SK-N-SH (cell line): ENCODE measurements at regions not wholly inside any gene's neighbourhood (a gene's known extent, or its start where the extent isn't known, plus 50 kb on each side); places are given as distances from the start of the nearest gene placed in this dataset.

Experiments
- CTCF ChIA-PET: fragments of 300-600, 350-600 bp; formaldehyde crosslinking; extraction: SDS; loops from one replicate; lab custom pipeline; 2021; lab: Yijun Ruan, JAX
- POLR2A ChIA-PET: fragments of 350-600 bp; sonication (Branson Sonifier 250); formaldehyde crosslinking; extraction: SDS; loops from one replicate; lab custom pipeline; 2020; ENCODE audit warnings: antibody characterized with exemption, inconsistent platforms; lab: Yijun Ruan, JAX
- DNase-seq: peaks from one replicate; pipeline ENCODE4 v3.0.0; 2012
- H2AFZ ChIP-seq: fragments of 200-600 bp; sonication (generic); 2 replicates; pipeline ENCODE4 v1.8.1; 2016; ENCODE audit warnings: antibody characterized with exemption, mild to moderate bottlenecking, low read depth
- H3F3A ChIP-seq: fragments of 200-600 bp; sonication (generic); replicated peaks from 2 replicates; pipeline ENCODE3; 2016; ENCODE audit warnings: antibody characterized with exemption, mild to moderate bottlenecking; ENCODE audit not compliant: insufficient read depth
- H3K27ac ChIP-seq, 2 experiments: fragments of 200-500 bp in 1 of 2; fragments of 200-600 bp in 1 of 2; sonication (Bioruptor generic) in 1 of 2; sonication (generic), shearing (Covaris generic) in 1 of 2; 2 replicates each; pipeline versions ENCODE4 v1.5.1 to v1.6.1; 2014 to 2016; ENCODE audit warnings: low read depth in 2 of 2, inconsistent platforms in 1 of 2, low read length in 1 of 2, mild to moderate bottlenecking in 1 of 2, mixed read lengths in 1 of 2
- H3K27me3 ChIP-seq: fragments of 200-600 bp; sonication (generic), shearing (Covaris generic); 2 replicates; pipeline ENCODE4 v1.6.1; 2016; ENCODE audit warnings: mixed run types; ENCODE audit not compliant: insufficient read depth
- H3K36me3 ChIP-seq, 2 experiments: fragments of 200-500 bp in 1 of 2; fragments of 200-600 bp in 1 of 2; sonication (Bioruptor generic) in 1 of 2; sonication (generic) in 1 of 2; replicated peaks in 1 of 2; 2 replicates each; pipeline versions ENCODE3 to v1.5.1; 2014 to 2016; ENCODE audit warnings: low read length in 1 of 2, mild to moderate bottlenecking in 1 of 2; ENCODE audit not compliant: insufficient read depth in 2 of 2, control insufficient read depth in 1 of 2
- H3K4me1 ChIP-seq, 2 experiments: fragments of 200-500 bp in 1 of 2; fragments of 200-600 bp in 1 of 2; sonication (Bioruptor generic) in 1 of 2; sonication (generic), shearing (Covaris generic) in 1 of 2; 2 replicates each; pipeline versions ENCODE4 v1.5.1 to v1.6.1; 2014 to 2016; ENCODE audit warnings: low read depth in 1 of 2, low read length in 1 of 2, mixed run types in 1 of 2; ENCODE audit not compliant: insufficient read depth in 2 of 2, control insufficient read depth in 1 of 2
- H3K4me2 ChIP-seq: fragments of 200-600 bp; sonication (generic), shearing (Covaris generic); 2 replicates; pipeline ENCODE4 v1.6.1; 2017; ENCODE audit warnings: mixed run types
- H3K4me3 ChIP-seq, 2 experiments: fragments of 200-500 bp in 1 of 2; fragments of 200-600 bp in 1 of 2; sonication (Bioruptor generic) in 1 of 2; sonication (generic), shearing (Covaris generic) in 1 of 2; 2 replicates each; pipeline versions ENCODE4 v1.5.1 to v1.8.1; 2014 to 2016; ENCODE audit warnings: low read depth in 2 of 2, inconsistent platforms in 1 of 2, low read length in 1 of 2, mild to moderate bottlenecking in 1 of 2, mixed read lengths in 1 of 2, moderate library complexity in 1 of 2
- H3K79me2 ChIP-seq: fragments of 200-600 bp; sonication (generic); 2 replicates; pipeline ENCODE4 v1.8.1; 2017; ENCODE audit warnings: mild to moderate bottlenecking; ENCODE audit not compliant: insufficient read depth
- H3K9ac ChIP-seq: fragments of 200-600 bp; sonication (generic); 2 replicates; pipeline ENCODE4 v1.6.1; 2017; ENCODE audit warnings: mixed run types
- H3K9me2 ChIP-seq: fragments of 200-600 bp; sonication (generic); 2 replicates; pipeline ENCODE4 v1.6.1; 2017; ENCODE audit warnings: mixed run types
- H3K9me3 ChIP-seq: fragments of 200-600 bp; sonication (generic); 2 replicates; pipeline ENCODE4 v1.6.1; 2017; ENCODE audit warnings: mixed run types, mild to moderate bottlenecking, moderate library complexity
- H4K20me1 ChIP-seq: fragments of 200-600 bp; sonication (generic); 2 replicates; pipeline ENCODE4 v1.6.1; 2017; ENCODE audit warnings: mild to moderate bottlenecking, mixed run types; ENCODE audit not compliant: insufficient read depth
- ELF1 ChIP-seq: IDR thresholded peaks from 2 replicates; pipeline ENCODE4 v1.4.0; 2012
- FOSL2 ChIP-seq: IDR thresholded peaks from 2 replicates; pipeline ENCODE4 v1.4.0; 2012; ENCODE audit warnings: low read depth, mild to moderate bottlenecking, moderate library complexity, borderline replicate concordance
- FOXJ3 ChIP-seq: sonication (generic); formaldehyde crosslinking; IDR thresholded peaks from 2 replicates; pipeline ENCODE4 v1.5.1; 2020; ENCODE audit warnings: mild to moderate bottlenecking, missing genetic modification reagents
- FOXM1 ChIP-seq: IDR thresholded peaks from 2 replicates; pipeline ENCODE4 v1.4.0; 2012; ENCODE audit warnings: low read depth, mild to moderate bottlenecking
- GABPA ChIP-seq: IDR thresholded peaks from 2 replicates; pipeline ENCODE4 v1.4.0; 2012; ENCODE audit warnings: low read depth, mild to moderate bottlenecking
- GATA2 ChIP-seq: sonication (generic); formaldehyde crosslinking; IDR thresholded peaks from 2 replicates; pipeline ENCODE4 v1.5.0; 2020; ENCODE audit warnings: mild to moderate bottlenecking, missing genetic modification reagents
- MEF2A ChIP-seq: IDR thresholded peaks from 2 replicates; pipeline ENCODE4 v1.4.0; 2012; ENCODE audit warnings: low read depth, borderline replicate concordance
- NFIC ChIP-seq: IDR thresholded peaks from 2 replicates; pipeline ENCODE4 v1.4.0; 2012; ENCODE audit warnings: borderline replicate concordance
- NRF1 ChIP-seq: IDR thresholded peaks from 2 replicates; pipeline ENCODE4 v1.6.1; 2012; ENCODE audit warnings: low read depth, mild to moderate bottlenecking, low read length
- POLR2AphosphoS5 ChIP-seq: IDR thresholded peaks from 2 replicates; pipeline ENCODE4 v1.6.1; 2012; ENCODE audit warnings: low read depth, low read length
- RAD21 ChIP-seq: IDR thresholded peaks from 2 replicates; pipeline ENCODE4 v1.6.1; 2012; ENCODE audit warnings: mild to moderate bottlenecking, low read length
- RFX5 ChIP-seq: IDR thresholded peaks from 2 replicates; pipeline ENCODE4 v1.6.1; 2012; ENCODE audit warnings: mild to moderate bottlenecking, improper control_type of control experiment, low read length
- RXRA ChIP-seq: IDR thresholded peaks from 2 replicates; pipeline ENCODE4 v1.4.0; 2012; ENCODE audit warnings: low read depth, mild to moderate bottlenecking, borderline replicate concordance
- SMC3 ChIP-seq: IDR thresholded peaks from 2 replicates; pipeline ENCODE4 v1.6.1; 2012; ENCODE audit warnings: low read depth, low read length, improper control_type of control experiment
- TAF1 ChIP-seq: IDR thresholded peaks from 2 replicates; pipeline ENCODE4 v1.6.1; 2012; ENCODE audit warnings: low read depth, mild to moderate bottlenecking, low read length, moderate library complexity, borderline replicate concordance
- TCF12 ChIP-seq: IDR thresholded peaks from 2 replicates; pipeline ENCODE4 v1.4.0; 2012
- TEAD4 ChIP-seq: IDR thresholded peaks from 2 replicates; pipeline ENCODE4 v1.4.0; 2012; ENCODE audit warnings: mild to moderate bottlenecking, borderline replicate concordance; ENCODE audit not compliant: insufficient read depth
- WGBS: methylation state at CpG from one replicate; pipeline ENCODE4 v1.1.6; 2017; ENCODE audit warnings: low lambda C conversion rate; 5-methylcytosine and 5-hydroxymethylcytosine counted together
- TF ChIP-seq, protein P1 (sequence below): IDR thresholded peaks from 2 replicates; pipeline ENCODE4; 2012
- TF ChIP-seq, protein P2 (sequence below): fragments of 200-600 bp; sonication (generic); IDR thresholded peaks from 2 replicates; pipeline ENCODE4 v1.6.1; 2017; ENCODE audit warnings: antibody characterized with exemption, mild to moderate bottlenecking, moderate library complexity
- TF ChIP-seq, protein P3 (sequence below): IDR thresholded peaks from 2 replicates; pipeline ENCODE4 v1.6.1; 2012; ENCODE audit warnings: mild to moderate bottlenecking, low read depth, low read length, moderate library complexity
- TF ChIP-seq, protein P4 (sequence below): fragments of 150-350 bp; IDR thresholded peaks from 2 replicates; pipeline ENCODE4 v1.6.1; 2017; ENCODE audit warnings: antibody characterized with exemption, low read length, low read depth, borderline replicate concordance

DNA sequence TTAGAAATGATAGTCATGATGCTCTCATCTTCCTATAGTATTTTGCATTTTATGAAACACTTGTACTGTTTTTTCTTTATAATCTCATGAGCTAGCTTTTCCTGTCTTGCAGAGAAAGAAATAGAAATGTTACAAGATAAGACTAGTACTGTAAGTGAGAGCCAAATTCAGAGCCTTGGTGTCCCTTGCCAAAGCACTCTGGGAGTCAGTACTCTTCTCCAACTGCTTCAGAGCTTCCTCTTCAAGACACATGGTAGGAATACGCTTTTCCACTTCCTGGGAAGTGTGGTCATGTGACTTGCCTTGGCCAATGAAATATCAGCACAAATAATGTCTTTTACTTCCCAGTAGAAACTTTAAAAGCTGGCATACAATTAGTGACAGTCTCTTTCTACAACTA is 112.4 kb downstream of the SEMA6D start (continued):
- TF ChIP-seq, protein P1, sequence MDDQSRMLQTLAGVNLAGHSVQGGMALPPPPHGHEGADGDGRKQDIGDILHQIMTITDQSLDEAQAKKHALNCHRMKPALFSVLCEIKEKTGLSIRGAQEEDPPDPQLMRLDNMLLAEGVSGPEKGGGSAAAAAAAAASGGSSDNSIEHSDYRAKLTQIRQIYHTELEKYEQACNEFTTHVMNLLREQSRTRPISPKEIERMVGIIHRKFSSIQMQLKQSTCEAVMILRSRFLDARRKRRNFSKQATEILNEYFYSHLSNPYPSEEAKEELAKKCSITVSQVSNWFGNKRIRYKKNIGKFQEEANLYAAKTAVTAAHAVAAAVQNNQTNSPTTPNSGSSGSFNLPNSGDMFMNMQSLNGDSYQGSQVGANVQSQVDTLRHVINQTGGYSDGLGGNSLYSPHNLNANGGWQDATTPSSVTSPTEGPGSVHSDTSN: no peak

DNA sequence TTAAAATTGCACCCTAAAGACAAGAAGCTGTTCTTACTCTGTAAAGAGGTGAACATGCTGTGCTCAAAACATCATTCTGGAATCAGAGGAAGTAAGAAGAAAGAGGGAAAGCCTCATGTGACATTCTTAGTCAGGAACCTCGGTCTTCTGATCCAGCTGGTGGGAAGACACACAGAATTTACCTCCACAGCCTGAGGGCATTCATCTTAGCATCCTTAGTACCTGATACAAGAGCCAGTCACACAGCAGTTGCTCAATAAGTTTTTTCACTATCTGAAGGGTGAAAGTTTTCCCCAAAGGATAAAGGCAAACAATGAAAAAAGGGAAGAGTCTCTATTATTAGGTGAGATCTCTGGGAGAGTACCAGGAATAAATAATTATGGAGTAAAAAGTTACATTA is 116.8 kb downstream of the SEMA6D start:
- ChIA-PET CTCF (interaction anchor here (1.1 kb wide), 1 partner anchor 20 kb away, joined by 3 read pairs; no protein-coding TSS in a partner anchor), POLR2A (no interaction called here)
- 8% methylated on average over 1 of the region's 1 CpG for WGBS

DNA sequence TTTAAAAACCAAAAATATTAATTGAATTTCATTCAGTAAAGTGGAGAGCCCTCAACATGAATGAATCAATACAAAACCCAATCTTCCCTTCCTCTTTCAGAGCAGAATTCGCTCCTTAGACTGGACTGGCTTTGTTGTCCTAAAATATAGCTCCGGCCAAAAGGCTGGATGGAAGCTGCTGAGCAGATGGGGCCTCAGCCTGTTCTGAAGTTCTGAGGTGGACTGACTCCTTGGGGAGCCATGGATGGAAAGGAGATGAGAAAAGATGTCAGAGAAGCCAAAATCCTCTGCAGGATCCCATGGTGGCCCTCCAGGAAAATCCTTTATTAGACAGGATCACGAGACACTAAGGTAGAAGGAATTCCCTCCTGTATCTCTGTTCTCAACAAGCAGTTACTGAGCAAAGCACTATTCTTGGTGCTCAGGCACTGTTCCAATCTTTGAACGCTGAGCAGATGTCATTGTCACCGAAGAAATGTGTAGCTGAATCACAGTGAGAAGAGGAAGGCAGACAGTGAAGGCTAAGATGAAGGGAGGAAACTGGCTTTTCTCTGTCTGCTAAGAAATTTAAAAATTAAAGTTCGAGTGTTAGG is 122.0 kb downstream of the SEMA6D start:
- no peak overlapping the region for H3K27ac ChIP-seq
- H3F3A ChIP-seq: no peaks in the 10 kb centered on the region
- H3K9me2 ChIP-seq: no peaks in the 10 kb centered on the region
- no peak overlapping the region for H2AFZ ChIP-seq
- H4K20me1 ChIP-seq: no peaks in the 10 kb centered on the region
- ChIA-PET POLR2A (no interaction called here), CTCF (interaction anchor here (0.9 kb wide), 1 partner anchor 122 kb away, joined by 3 read pairs; the partner anchor contains the start of gene SEMA6D)
- H3K79me2 ChIP-seq: no peaks in the 10 kb centered on the region
- H3K4me1 ChIP-seq: no peaks in the 10 kb centered on the region; a peak in 1 of 4 replicates
- H3K36me3 ChIP-seq: no peaks in the 10 kb centered on the region
- no peak for DNase-seq
- H3K9ac ChIP-seq: no peak overlapping the region
- 21% methylated on average over 6 of the region's 6 CpGs for WGBS
- no peak overlapping the region for H3K4me2 ChIP-seq
- no peak overlapping the region for H3K4me3 ChIP-seq
- H3K27me3 ChIP-seq: no peaks in the 10 kb centered on the region
- H3K9me3 ChIP-seq: no peaks in the 10 kb centered on the region
- TF ChIP-seq TCF12: no peak
- TF ChIP-seq, protein P2, sequence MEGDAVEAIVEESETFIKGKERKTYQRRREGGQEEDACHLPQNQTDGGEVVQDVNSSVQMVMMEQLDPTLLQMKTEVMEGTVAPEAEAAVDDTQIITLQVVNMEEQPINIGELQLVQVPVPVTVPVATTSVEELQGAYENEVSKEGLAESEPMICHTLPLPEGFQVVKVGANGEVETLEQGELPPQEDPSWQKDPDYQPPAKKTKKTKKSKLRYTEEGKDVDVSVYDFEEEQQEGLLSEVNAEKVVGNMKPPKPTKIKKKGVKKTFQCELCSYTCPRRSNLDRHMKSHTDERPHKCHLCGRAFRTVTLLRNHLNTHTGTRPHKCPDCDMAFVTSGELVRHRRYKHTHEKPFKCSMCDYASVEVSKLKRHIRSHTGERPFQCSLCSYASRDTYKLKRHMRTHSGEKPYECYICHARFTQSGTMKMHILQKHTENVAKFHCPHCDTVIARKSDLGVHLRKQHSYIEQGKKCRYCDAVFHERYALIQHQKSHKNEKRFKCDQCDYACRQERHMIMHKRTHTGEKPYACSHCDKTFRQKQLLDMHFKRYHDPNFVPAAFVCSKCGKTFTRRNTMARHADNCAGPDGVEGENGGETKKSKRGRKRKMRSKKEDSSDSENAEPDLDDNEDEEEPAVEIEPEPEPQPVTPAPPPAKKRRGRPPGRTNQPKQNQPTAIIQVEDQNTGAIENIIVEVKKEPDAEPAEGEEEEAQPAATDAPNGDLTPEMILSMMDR: no peak
- TF ChIP-seq GATA2 (CRISPR knock-in tag): no peak
- no peak for TF ChIP-seq NRF1
- no peak for TF ChIP-seq TAF1
- TF ChIP-seq FOSL2: no peak
- TF ChIP-seq MEF2A: no peak
- TF ChIP-seq, protein P3, sequence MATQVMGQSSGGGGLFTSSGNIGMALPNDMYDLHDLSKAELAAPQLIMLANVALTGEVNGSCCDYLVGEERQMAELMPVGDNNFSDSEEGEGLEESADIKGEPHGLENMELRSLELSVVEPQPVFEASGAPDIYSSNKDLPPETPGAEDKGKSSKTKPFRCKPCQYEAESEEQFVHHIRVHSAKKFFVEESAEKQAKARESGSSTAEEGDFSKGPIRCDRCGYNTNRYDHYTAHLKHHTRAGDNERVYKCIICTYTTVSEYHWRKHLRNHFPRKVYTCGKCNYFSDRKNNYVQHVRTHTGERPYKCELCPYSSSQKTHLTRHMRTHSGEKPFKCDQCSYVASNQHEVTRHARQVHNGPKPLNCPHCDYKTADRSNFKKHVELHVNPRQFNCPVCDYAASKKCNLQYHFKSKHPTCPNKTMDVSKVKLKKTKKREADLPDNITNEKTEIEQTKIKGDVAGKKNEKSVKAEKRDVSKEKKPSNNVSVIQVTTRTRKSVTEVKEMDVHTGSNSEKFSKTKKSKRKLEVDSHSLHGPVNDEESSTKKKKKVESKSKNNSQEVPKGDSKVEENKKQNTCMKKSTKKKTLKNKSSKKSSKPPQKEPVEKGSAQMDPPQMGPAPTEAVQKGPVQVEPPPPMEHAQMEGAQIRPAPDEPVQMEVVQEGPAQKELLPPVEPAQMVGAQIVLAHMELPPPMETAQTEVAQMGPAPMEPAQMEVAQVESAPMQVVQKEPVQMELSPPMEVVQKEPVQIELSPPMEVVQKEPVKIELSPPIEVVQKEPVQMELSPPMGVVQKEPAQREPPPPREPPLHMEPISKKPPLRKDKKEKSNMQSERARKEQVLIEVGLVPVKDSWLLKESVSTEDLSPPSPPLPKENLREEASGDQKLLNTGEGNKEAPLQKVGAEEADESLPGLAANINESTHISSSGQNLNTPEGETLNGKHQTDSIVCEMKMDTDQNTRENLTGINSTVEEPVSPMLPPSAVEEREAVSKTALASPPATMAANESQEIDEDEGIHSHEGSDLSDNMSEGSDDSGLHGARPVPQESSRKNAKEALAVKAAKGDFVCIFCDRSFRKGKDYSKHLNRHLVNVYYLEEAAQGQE: no peak
- TF ChIP-seq SMC3: no peak
- TF ChIP-seq ELF1: no peak
- TF ChIP-seq TEAD4: no peak
- no peak for TF ChIP-seq NFIC
- TF ChIP-seq FOXM1: no peak
- no peak for TF ChIP-seq RXRA
- TF ChIP-seq GABPA: no peak
- no peak for TF ChIP-seq FOXJ3 (CRISPR knock-in tag)
- no peak for TF ChIP-seq POLR2AphosphoS5
- no peak for TF ChIP-seq RAD21

More for the DNA sequence above, 116.8 kb downstream of the SEMA6D start:
- DNase-seq: no peak
- Histone ChIP-seq H3K9me2 (no peaks in the 10 kb centered on the region), H3K4me1 (no peaks in the 10 kb centered on the region), H3K36me3 (no peaks in the 10 kb centered on the region), H3F3A (no peaks in the 10 kb centered on the region), H3K79me2 (no peaks in the 10 kb centered on the region), H3K4me2 (no peak overlapping the region), H3K27me3 (no peaks in the 10 kb centered on the region), H2AFZ (no peak overlapping the region), H3K9ac (no peak overlapping the region), H3K9me3 (no peaks in the 10 kb centered on the region), H3K4me3 (no peak overlapping the region), H3K27ac (no peak overlapping the region), H4K20me1 (no peaks in the 10 kb centered on the region)
- TF ChIP-seq, protein P4, sequence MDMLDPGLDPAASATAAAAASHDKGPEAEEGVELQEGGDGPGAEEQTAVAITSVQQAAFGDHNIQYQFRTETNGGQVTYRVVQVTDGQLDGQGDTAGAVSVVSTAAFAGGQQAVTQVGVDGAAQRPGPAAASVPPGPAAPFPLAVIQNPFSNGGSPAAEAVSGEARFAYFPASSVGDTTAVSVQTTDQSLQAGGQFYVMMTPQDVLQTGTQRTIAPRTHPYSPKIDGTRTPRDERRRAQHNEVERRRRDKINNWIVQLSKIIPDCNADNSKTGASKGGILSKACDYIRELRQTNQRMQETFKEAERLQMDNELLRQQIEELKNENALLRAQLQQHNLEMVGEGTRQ: no peak
- no peak for TF ChIP-seq NRF1
- TF ChIP-seq RFX5: no peak
